GM12864 (cell line): ENCODE measurements at regions not wholly inside any gene's neighbourhood (a gene's known extent, or its start where the extent isn't known, plus 50 kb on each side); places are given as distances from the start of the nearest gene placed in this dataset.
"Not testable (repeated sequence)": the region's sequence is repeated elsewhere in the genome, so short reads cannot be mapped to it uniquely, and the experiment has no call there.

Experiments
- DNase-seq: peaks from one replicate; pipeline ENCODE4 v3.0.0-alpha.2; 2011; ENCODE audit warnings: low read depth
- H3K4me3 ChIP-seq: 2 replicates; pipeline ENCODE4 v1.5.1; 2011; ENCODE audit warnings: mild to moderate bottlenecking, low read depth, low read length, control low read depth
- TF ChIP-seq, protein P1 (sequence below): IDR thresholded peaks from 2 replicates; pipeline ENCODE4 v1.5.1; 2011; ENCODE audit warnings: low read depth, mild to moderate bottlenecking, moderate library complexity, low read length, control low read depth, inconsistent platforms; ENCODE audit errors: missing control alignments

DNA sequence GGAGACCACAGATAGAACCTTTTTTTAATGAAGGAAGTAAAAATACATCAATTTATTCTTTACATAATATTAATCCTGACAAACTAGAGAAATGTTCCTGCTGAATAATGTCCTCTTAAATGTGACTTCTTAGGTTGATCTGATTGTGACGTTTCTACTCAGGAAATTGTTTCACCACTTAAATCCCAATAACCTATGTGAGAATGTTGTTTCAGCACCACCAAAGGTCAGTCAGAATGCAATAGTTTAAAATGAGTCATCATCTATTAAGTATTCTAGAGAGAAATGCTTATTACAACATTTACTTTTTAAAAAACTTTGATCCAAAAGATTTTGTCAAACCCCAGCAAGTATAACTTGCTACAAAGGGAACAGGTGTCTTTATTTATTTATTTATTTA, 155.4 kb upstream of the CACNA2D1 start:
- no peak for DNase-seq
- H3K4me3 ChIP-seq = no peak overlapping the region
- TF ChIP-seq, protein P1, sequence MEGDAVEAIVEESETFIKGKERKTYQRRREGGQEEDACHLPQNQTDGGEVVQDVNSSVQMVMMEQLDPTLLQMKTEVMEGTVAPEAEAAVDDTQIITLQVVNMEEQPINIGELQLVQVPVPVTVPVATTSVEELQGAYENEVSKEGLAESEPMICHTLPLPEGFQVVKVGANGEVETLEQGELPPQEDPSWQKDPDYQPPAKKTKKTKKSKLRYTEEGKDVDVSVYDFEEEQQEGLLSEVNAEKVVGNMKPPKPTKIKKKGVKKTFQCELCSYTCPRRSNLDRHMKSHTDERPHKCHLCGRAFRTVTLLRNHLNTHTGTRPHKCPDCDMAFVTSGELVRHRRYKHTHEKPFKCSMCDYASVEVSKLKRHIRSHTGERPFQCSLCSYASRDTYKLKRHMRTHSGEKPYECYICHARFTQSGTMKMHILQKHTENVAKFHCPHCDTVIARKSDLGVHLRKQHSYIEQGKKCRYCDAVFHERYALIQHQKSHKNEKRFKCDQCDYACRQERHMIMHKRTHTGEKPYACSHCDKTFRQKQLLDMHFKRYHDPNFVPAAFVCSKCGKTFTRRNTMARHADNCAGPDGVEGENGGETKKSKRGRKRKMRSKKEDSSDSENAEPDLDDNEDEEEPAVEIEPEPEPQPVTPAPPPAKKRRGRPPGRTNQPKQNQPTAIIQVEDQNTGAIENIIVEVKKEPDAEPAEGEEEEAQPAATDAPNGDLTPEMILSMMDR = no peak

DNA sequence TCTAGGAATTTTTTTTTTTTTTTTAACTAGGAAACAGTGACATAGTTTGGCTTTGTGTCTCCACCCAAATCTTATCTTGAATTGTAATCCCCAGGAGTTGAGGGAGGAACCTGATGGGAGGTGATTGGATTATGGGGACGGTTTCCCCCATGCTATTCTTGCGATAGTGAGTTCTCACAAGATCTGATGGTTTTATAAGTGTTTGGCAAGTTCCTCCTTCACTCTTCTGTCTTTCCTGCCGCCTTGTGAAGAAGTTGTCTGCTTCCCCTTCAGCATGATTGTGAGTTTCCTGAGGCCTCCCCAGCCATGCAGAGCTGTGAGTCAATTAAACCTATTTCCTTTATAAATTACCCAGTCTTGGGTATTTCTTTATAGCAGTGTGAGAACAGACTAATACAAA, 152.2 kb upstream of the CACNA2D1 start:
- not testable (repeated sequence) for DNase-seq, H3K4me3 ChIP-seq

DNA sequence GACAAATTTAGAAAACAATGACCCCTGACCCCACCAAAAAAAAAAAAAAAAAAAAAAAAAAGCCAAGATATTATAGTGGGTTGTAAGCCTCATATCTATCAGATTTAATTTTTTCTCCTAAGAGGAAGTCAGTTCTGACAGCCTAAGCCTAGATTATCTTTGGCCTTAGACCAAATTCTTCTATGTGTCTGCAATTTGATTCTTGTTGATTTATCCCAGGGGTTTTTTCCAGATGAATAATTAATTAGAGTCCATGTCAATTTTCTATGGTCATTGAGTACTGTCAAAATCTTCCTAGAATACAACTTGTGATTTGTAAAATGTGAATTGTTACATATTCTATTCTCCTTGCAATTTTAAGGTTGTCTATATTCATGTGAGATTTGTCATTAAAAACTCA, 151.6 kb upstream of the CACNA2D1 start:
- TF ChIP-seq, protein P1 = no peak
- DNase-seq = no peak
- H3K4me3 ChIP-seq = no peak overlapping the region

DNA sequence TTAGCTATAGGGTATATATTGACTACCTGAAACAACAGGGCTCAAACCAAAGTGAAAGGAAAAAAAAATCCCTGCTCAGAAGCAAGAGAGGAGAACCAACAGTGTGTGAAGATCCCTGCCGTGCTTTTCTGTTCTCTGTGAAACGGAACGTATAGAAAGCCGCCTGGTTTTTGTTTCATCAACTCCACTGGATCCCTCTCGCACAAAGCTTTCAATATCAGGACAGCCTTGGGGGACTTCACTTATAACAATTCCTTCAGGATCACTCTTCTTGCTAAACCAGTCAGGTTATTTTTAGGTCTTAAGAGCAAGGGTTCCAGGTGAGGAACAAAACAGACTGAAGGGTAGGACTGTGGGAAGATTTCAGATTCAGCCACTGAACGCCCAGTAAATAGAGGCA, 151.1 kb upstream of the CACNA2D1 start:
- no peak overlapping the region for H3K4me3 ChIP-seq
- no peak for DNase-seq
- TF ChIP-seq, protein P1 = no peak

DNA sequence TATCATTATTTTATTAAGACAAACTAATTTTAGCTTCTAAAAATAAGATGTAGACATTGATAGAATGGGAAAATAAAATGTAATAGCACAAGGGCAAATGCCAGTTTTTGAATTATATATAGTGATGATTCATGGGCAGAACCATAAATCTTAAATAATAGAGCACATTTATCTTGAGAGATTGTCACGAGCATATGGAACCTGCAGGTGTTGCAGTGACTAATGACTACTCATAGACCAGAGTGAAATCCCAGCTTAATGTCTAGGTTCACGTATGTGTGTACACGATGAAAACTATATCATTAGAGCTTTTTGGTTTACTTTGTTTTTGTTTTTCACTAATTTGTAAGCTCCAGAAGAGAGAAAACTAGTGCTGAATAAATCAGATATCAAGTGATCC, 150.2 kb upstream of the CACNA2D1 start:
- DNase-seq = no peak
- H3K4me3 ChIP-seq = no peak overlapping the region
- TF ChIP-seq, protein P1 = no peak

DNA sequence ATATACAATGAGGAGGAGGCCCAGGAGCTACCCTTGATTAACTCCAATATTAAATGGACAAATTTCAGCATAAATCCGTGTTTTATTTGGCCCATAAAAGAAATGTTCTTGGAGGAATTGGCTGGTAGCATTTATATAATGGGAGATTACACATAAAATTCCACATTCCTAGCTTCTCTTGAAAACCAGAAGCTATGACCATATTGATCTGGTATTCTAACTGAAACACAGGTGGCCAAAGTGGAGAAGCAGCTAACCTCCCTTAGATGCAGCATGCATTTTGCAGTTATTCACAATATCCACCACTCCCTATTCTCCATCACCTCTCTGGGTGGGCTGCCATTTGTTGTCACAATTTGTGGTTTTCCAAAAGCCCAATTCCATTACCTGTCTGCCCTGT, 148.8 kb upstream of the CACNA2D1 start:
- H3K4me3 ChIP-seq = no peak overlapping the region
- no peak for DNase-seq
- TF ChIP-seq, protein P1 = no peak

DNA sequence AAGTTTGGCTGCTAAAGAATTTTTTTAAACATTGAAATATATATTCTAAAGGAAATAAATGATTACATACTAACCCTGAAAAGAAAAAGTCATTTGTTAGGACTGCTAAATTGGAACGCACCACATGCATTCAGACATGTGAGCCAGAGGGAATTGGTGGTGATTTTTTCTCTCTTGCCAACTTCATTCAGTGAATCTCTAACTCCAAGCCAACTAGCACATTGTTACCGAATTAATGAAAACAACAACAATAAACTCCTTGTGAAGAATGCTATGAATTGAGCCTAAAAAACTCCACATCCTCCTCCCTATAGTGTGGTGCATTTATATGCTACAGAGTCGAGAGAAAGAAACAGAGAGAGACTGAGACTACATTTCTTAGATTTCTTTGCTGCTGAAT, 135.5 kb upstream of the CACNA2D1 start:
- no peak for DNase-seq
- TF ChIP-seq, protein P1 = no peak
- no peak overlapping the region for H3K4me3 ChIP-seq

GRCh38 chr7:82578430-82578829, 134.9 kb upstream of the CACNA2D1 start:
- DNase-seq = no peak
- TF ChIP-seq, protein P1 = no peak
- no peak overlapping the region for H3K4me3 ChIP-seq
